Esophagus (tissue), 2 donors: ENCODE measurements at regions not wholly inside any gene's neighbourhood (a gene's known extent, or its start where the extent isn't known, plus 50 kb on each side); places are given as distances from the start of the nearest gene placed in this dataset.

ENCODE experiments used
- H3K27ac ChIP-seq, 2 donors: one replicate each; pipeline ENCODE4 v1.5.1; 2013; ENCODE audit warnings: low read depth in 2 of 2, mild to moderate bottlenecking in 2 of 2, inconsistent platforms in 1 of 2, low read length in 1 of 2, moderate library complexity in 1 of 2
- H3K27me3 ChIP-seq, 2 donors: one replicate each; pipeline ENCODE4 v1.6.1; 2013; ENCODE audit warnings: low read length in 2 of 2, control low read depth in 1 of 2, mild to moderate bottlenecking in 1 of 2; ENCODE audit not compliant: insufficient read depth in 2 of 2, control insufficient read depth in 1 of 2
- H3K36me3 ChIP-seq, 2 donors: one replicate each; pipeline ENCODE4 v1.6.1; 2013; ENCODE audit warnings: low read length in 1 of 2; ENCODE audit not compliant: control insufficient read depth in 2 of 2, insufficient read depth in 2 of 2
- H3K4me1 ChIP-seq, 2 donors: one replicate each; pipeline ENCODE4 v1.6.1; 2013; ENCODE audit warnings: low read length in 1 of 2; ENCODE audit not compliant: control insufficient read depth in 2 of 2, insufficient read depth in 2 of 2
- H3K4me3 ChIP-seq, 2 donors: one replicate each; pipeline ENCODE4 v1.5.1; 2013; ENCODE audit warnings: low read length in 2 of 2, mild to moderate bottlenecking in 2 of 2, low read depth in 1 of 2, moderate library complexity in 1 of 2
- H3K9me3 ChIP-seq, 2 donors: one replicate each; pipeline ENCODE4 v1.6.1; 2013; ENCODE audit warnings: mild to moderate bottlenecking in 2 of 2, low read depth in 1 of 2, low read length in 1 of 2, moderate library complexity in 1 of 2; ENCODE audit not compliant: control insufficient read depth in 2 of 2, insufficient read depth in 1 of 2
- WGBS, 2 donors: extraction: QIAGEN DNeasy Blood & Tissue Kit; methylation state at CpG; one replicate each; pipeline ENCODE4 v1.1.7; 2013; 5-methylcytosine and 5-hydroxymethylcytosine counted together
- donor health status: healthy with polysubstance abuse.
- donor health status: Bipolar disorder and iron deficiency.

GRCh38 chr6:98670045-98670746, 164.2 kb upstream of the POU3F2 start:
- H3K27me3 ChIP-seq, result no peaks in the 10 kb centered on the region
- H3K4me1 ChIP-seq, result no peaks in the 10 kb centered on the region
- no peak overlapping the region for H3K27ac ChIP-seq
- H3K4me3 ChIP-seq, result no peak overlapping the region
- WGBS, 2 donors, result 59 to 73% methylated on average over 3 of the region's 3 CpGs
- H3K36me3 ChIP-seq, result no peaks in the 10 kb centered on the region
- no peaks in the 10 kb centered on the region for H3K9me3 ChIP-seq

GRCh38 chr6:98672681-98673475, 161.5 kb upstream of the POU3F2 start:
- H3K4me3 ChIP-seq, result no peak overlapping the region
- H3K27me3 ChIP-seq, result no peaks in the 10 kb centered on the region
- WGBS, 2 donors, result 58 to 74% methylated on average over 1 of the region's 1 CpG
- no peaks in the 10 kb centered on the region for H3K36me3 ChIP-seq
- no peaks in the 10 kb centered on the region for H3K4me1 ChIP-seq
- H3K9me3 ChIP-seq, result no peaks in the 10 kb centered on the region
- no peak overlapping the region for H3K27ac ChIP-seq

DNA sequence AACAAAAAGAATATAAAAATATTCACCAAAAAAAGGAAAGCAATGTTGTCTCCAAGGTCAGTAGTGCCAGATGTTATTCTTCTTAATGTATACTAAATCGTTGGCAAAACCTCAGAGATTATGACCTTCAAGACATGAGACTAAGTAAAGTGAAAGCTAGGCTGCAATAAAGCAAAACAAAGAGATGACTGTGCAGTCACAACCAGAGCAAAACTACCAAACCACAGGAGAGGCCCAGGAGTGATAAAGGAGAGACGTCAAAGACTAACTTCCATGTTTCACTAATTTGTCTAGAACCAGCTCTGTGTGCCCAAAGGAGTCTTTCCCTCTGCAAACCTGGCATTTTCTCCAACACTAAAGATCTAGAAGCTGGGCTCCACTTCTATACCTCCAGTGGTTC, 155.9 kb upstream of the POU3F2 start:
- WGBS, 2 donors, result 32 to 53% methylated on average over 2 of the region's 2 CpGs
- H3K36me3 ChIP-seq, result no peaks in the 10 kb centered on the region
- no peak overlapping the region for H3K4me3 ChIP-seq
- H3K27me3 ChIP-seq, result no peaks in the 10 kb centered on the region
- H3K9me3 ChIP-seq, result no peaks in the 10 kb centered on the region
- no peaks in the 10 kb centered on the region for H3K4me1 ChIP-seq
- no peak overlapping the region for H3K27ac ChIP-seq

GRCh38 chr6:98686008-98686601, 148.3 kb upstream of the POU3F2 start:
- WGBS, 2 donors, result 76 to 89% methylated on average over 1 of the region's 1 CpG
- H3K36me3 ChIP-seq, result no peaks in the 10 kb centered on the region

DNA sequence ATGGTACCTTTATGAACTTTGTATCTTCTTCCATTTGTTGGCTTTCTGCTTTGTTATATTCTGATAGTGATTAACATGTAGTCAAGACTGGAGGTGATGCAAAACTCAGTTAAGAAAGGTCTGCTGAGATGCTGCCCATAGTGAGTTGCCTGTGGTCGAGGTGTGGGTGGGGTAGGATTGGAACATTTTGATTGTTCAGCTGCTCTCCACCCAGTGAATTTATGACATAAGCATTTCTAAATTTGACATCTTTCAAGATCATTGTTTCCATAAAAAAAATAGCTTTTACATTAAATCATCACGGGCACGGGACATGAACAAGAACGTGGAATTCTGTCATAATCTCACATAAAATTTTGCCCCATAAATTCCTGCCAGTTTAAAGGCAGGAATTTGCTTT, 146.6 kb upstream of the POU3F2 start:
- Histone ChIP-seq H3K9me3 (no peaks in the 10 kb centered on the region), H3K27me3 (no peaks in the 10 kb centered on the region), H3K4me3 (no peak overlapping the region), H3K4me1 (no peaks in the 10 kb centered on the region), H3K36me3 (no peaks in the 10 kb centered on the region), H3K27ac (no peak overlapping the region)
- 60 to 61% methylated on average over 4 of the region's 4 CpGs for WGBS, 2 donors

More at GRCh38 chr6:98686008-98686601, 148.3 kb upstream of the POU3F2 start:
- H3K4me3 ChIP-seq, result no peak overlapping the region
- no peak overlapping the region for H3K27ac ChIP-seq
- H3K27me3 ChIP-seq, result no peaks in the 10 kb centered on the region
- no peaks in the 10 kb centered on the region for H3K4me1 ChIP-seq
- H3K9me3 ChIP-seq, result no peaks in the 10 kb centered on the region

DNA sequence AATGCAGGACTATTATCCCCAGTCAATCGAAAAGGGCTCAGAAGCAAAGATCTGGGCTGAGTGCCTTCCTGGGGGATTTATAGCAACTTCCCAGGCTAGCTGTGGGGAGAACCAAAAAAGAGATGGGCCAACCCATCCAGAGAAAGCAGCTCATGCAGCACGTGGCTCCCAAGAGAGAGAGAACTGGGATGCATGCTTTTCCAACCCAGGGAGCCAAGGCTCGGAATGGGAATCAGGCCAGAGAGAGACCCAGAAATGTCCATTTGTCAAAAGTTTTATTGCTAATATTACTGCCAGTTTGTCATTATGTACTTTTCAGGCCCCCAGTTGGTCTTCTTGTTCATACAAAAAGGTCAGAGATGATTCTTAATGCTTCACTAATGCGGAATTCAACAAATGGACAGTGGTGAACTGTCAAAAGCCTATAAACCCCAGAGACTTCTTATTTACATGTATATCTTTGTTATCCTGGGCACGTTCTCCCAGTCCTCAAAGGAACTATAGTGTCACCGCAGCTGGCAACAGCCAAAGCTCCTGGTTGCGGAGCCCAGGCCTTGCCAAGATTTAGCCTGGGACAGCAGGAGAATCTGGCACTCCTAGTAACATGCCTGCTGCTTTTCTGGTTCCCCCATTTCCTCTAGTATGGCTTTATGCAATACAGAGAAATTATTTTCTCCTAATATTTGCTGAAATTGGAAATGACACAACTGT, 139.1 kb upstream of the POU3F2 start:
- no peak overlapping the region for H3K4me3 ChIP-seq
- no peaks in the 10 kb centered on the region for H3K9me3 ChIP-seq
- 66 to 71% methylated on average over 7 of the region's 7 CpGs for WGBS, 2 donors
- H3K27me3 ChIP-seq, result no peaks in the 10 kb centered on the region
- H3K36me3 ChIP-seq, result no peaks in the 10 kb centered on the region
- H3K27ac ChIP-seq, result no peak overlapping the region
- no peaks in the 10 kb centered on the region for H3K4me1 ChIP-seq

GRCh38 chr6:98711380-98711779, 123.0 kb upstream of the POU3F2 start:
- H3K27ac ChIP-seq, result no peak overlapping the region
- no peaks in the 10 kb centered on the region for H3K27me3 ChIP-seq
- H3K36me3 ChIP-seq, result no peaks in the 10 kb centered on the region
- H3K4me3 ChIP-seq, result no peak overlapping the region
- H3K9me3 ChIP-seq, result no peaks in the 10 kb centered on the region
- H3K4me1 ChIP-seq, result no peaks in the 10 kb centered on the region

DNA sequence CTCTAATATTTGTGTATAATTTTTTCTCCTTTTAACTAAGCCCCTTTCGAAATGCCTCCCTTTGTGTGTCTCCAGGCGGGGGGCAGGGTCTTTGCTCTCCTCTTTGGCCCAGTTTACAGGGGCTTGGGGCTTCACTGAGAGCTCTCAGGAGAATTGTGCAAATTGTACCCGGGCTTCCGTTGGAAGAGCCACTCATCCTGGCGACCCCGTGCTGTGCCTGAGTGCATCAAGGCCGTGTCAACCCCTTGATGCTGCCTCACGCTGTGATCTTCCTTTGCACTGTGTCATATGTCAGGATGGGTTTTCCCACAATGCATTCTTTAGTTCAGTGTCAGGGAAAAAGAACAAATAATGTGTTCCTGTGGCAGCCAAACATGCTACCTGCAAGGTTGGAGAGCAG, 118.0 kb upstream of the POU3F2 start:
- Histone ChIP-seq H3K27me3 (no peaks in the 10 kb centered on the region), H3K9me3 (no peaks in the 10 kb centered on the region), H3K4me3 (no peak overlapping the region), H3K4me1 (no peaks in the 10 kb centered on the region), H3K27ac (no peak overlapping the region), H3K36me3 (no peaks in the 10 kb centered on the region)
- 12% methylated on average over 8 of the region's 8 CpGs for WGBS, 2 donors

DNA sequence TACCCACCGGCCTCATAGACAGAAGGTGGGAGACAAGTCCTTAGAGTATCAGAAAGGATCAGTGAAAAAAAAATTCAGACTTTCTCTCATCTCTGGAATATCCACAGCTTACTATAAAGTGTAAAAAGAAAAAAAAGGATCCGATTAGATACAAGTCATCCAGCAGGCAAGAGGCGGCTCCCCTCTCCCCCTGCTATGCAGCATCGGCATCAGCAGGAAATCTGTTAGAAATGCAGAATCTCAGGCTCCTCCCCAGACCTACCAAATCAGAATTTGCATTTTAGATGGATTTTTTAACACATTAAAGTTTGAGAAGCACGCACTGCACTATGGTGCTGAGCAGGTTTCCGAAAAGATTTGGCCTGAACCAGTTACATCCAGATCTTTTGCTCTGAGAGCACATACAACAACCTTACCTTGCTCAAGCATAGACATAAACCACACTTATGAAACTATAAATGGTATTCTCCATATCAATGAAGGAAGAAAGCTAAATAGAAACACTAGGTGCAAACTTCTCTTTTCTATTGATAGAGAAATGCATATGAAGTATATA, 117.0 kb upstream of the POU3F2 start:
- no peaks in the 10 kb centered on the region for H3K4me1 ChIP-seq
- WGBS, 2 donors, result 39 to 45% methylated on average over 6 of the region's 6 CpGs
- H3K27me3 ChIP-seq, result no peaks in the 10 kb centered on the region

More for the DNA sequence above, 117.0 kb upstream of the POU3F2 start:
- H3K9me3 ChIP-seq, result no peaks in the 10 kb centered on the region
- H3K4me3 ChIP-seq, result no peak overlapping the region
- H3K27ac ChIP-seq, result no peak overlapping the region
- H3K36me3 ChIP-seq, result no peaks in the 10 kb centered on the region
